ENCODE measurements at regions not wholly inside any gene's neighbourhood (a gene's known extent, or its start where the extent isn't known, plus 50 kb on each side); places are given as distances from the start of the nearest gene placed in this dataset.

DNA sequence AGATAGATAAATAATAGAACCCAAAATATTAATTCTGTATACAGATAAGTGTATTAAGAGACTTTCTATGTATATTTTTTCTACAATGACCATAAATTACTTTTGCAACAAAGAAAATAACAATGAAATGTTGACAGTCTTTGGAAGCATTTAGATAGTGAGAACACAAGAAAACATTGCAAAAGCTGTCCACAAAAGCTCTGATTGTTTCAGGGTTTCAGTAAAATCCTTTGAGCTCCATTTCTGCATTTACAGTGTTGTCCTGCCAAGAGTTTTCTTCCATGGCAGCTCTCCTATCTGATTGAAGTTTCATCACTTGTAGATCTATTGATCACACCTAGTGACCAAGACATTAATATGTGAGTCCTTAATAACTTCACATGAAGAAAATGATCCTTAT lies 321.8 kb downstream of the GPR37 start:
- DNase-seq: no peak

DNA sequence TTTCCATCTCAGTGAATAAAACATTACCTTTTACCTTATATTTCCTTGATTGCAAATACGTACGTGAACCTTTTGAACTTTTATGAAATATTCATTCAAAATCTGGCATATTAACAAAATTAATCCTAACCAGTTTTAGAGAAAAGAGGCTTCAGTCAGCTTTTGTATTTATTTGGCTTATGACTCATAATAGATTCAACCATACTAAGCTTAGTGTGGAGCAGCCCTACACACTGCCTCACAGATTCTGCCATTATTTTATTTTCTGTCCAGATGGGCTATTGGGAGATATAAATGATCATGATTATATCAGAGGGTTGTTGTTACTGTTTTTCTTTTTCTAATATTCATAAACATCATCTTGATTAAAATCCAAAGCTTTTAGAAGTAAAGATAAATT lies 325.5 kb downstream of the GPR37 start:
- Histone ChIP-seq H3K27me3 (no peaks in the 10 kb centered on the region), H3K27ac (no peak overlapping the region), H3K4me1 (no peaks in the 10 kb centered on the region), H3K9me3 (no peaks in the 10 kb centered on the region), H3K36me3 (no peaks in the 10 kb centered on the region), H3K4me3 (no peak overlapping the region)
- ATAC-seq (no peak), DNase-seq (no peak)
- TF ChIP-seq, protein P1, sequence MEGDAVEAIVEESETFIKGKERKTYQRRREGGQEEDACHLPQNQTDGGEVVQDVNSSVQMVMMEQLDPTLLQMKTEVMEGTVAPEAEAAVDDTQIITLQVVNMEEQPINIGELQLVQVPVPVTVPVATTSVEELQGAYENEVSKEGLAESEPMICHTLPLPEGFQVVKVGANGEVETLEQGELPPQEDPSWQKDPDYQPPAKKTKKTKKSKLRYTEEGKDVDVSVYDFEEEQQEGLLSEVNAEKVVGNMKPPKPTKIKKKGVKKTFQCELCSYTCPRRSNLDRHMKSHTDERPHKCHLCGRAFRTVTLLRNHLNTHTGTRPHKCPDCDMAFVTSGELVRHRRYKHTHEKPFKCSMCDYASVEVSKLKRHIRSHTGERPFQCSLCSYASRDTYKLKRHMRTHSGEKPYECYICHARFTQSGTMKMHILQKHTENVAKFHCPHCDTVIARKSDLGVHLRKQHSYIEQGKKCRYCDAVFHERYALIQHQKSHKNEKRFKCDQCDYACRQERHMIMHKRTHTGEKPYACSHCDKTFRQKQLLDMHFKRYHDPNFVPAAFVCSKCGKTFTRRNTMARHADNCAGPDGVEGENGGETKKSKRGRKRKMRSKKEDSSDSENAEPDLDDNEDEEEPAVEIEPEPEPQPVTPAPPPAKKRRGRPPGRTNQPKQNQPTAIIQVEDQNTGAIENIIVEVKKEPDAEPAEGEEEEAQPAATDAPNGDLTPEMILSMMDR (IDR thresholded peaks at IDR 0.05): no peak
- intact Hi-C loops (cut with DNase I): no loop called here

More for the DNA sequence above, 321.8 kb downstream of the GPR37 start:
- TF ChIP-seq, protein P1 (IDR thresholded peaks at IDR 0.05): no peak
- intact Hi-C loops (cut with DNase I): no loop called here
- no peaks in the 10 kb centered on the region for H3K4me1 ChIP-seq
- no peak for ATAC-seq
- H3K36me3 ChIP-seq: no peaks in the 10 kb centered on the region
- no peaks in the 10 kb centered on the region for H3K9me3 ChIP-seq
- H3K27ac ChIP-seq: no peak overlapping the region
- no peaks in the 10 kb centered on the region for H3K27me3 ChIP-seq
- no peak overlapping the region for H3K4me3 ChIP-seq

DNA sequence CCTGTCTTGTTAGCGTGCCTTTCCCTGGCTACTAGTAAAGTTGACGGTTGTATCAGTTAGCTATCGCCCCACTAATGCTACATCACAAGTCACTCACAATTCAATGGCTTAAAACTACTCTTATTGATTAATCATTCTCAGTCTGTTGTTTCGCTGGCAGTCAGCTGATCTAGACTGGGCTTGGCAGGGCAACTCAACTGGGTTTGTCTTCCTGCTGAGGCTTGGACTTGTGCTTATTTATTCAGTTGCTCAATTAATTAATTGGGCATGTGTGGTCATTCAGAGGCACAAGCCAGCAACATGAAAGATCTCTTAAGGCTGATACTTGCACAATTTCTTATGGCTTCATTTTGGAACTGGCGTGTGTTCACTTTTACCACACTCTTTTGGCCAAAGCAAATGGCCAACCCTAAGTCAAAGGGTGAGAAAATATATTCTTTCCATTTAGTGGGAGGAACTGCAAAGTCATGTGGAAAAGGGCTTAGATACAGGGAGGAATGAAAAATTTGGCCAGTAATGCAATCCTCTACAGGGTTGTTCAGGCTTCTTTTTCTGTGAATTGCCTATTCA lies 333.5 kb downstream of the GPR37 start:
- Histone ChIP-seq H3K36me3 (no peaks in the 10 kb centered on the region), H3K9me3 (no peaks in the 10 kb centered on the region), H3K27ac (no peak overlapping the region), H3K27me3 (no peaks in the 10 kb centered on the region), H3K4me3 (no peak overlapping the region), H3K4me1 (no peaks in the 10 kb centered on the region)
- DNase-seq: no peak
- TF ChIP-seq, protein P1 (IDR thresholded peaks at IDR 0.05): no peak
- intact Hi-C loops (cut with DNase I): no loop called here
- ATAC-seq: no peak

DNA sequence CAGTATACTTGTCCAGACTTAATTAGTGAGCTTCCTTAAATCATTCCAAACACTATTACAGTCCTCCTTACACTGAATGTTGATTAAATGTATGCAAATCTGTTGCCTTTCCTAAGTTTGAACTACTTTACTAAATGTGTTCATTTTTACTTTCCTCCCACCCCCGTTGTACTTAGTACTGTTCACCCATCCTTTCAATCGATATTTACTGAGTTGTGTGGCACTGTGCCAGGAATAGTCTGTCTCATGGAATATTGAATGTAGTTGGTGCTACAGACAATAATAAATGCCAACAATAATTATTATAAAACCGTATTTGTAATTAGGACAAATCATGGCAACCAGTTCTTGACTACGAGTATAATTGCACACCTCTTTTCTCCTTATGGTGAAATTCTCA lies 335.7 kb downstream of the GPR37 start:
- Histone ChIP-seq H3K36me3 (no peaks in the 10 kb centered on the region), H3K9me3 (no peaks in the 10 kb centered on the region), H3K4me3 (no peak overlapping the region), H3K4me1 (no peaks in the 10 kb centered on the region), H3K27ac (no peak overlapping the region), H3K27me3 (no peaks in the 10 kb centered on the region)
- intact Hi-C loops (cut with DNase I): no loop called here
- TF ChIP-seq, protein P1 (IDR thresholded peaks at IDR 0.05): no peak
- ATAC-seq (no peak), DNase-seq (no peak)

DNA sequence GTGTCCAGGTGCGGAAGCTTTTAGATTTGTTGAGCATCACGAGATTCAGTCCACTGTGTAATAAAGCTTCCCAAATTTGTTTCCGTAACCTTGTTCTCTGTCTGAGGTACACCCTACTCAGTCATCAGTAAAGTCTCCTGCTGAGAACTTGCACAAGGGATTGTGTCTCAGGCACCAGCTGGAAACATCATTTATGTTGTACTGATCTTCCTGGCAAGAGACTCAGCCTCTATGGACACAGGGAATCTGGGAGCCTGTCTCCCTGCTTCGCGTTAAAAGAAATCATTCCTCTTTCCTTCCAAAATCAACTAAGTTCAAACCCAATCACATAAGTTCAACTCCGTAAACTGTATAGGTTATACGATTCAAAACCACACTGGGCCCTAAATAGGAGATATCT lies 336.8 kb downstream of the GPR37 start:
- ATAC-seq: no peak

More for the DNA sequence above, 336.8 kb downstream of the GPR37 start:
- peak in 2 of 4 donors; percentile 26 to 51 for DNase-seq
- Histone ChIP-seq H3K36me3 (no peaks in the 10 kb centered on the region), H3K4me3 (no peak overlapping the region), H3K4me1 (no peaks in the 10 kb centered on the region), H3K9me3 (no peaks in the 10 kb centered on the region), H3K27me3 (no peaks in the 10 kb centered on the region), H3K27ac (no peak overlapping the region)
- TF ChIP-seq, protein P1 (IDR thresholded peaks at IDR 0.05): no peak
- intact Hi-C loops (cut with DNase I): no loop called here
